ENCODE measurements at regions not wholly inside any gene's neighbourhood (a gene's known extent, or its start where the extent isn't known, plus 50 kb on each side); places are given as distances from the start of the nearest gene placed in this dataset.
A peak's percentile ranks its signal among the peaks of the same experiment; 100 is the strongest.

DNA sequence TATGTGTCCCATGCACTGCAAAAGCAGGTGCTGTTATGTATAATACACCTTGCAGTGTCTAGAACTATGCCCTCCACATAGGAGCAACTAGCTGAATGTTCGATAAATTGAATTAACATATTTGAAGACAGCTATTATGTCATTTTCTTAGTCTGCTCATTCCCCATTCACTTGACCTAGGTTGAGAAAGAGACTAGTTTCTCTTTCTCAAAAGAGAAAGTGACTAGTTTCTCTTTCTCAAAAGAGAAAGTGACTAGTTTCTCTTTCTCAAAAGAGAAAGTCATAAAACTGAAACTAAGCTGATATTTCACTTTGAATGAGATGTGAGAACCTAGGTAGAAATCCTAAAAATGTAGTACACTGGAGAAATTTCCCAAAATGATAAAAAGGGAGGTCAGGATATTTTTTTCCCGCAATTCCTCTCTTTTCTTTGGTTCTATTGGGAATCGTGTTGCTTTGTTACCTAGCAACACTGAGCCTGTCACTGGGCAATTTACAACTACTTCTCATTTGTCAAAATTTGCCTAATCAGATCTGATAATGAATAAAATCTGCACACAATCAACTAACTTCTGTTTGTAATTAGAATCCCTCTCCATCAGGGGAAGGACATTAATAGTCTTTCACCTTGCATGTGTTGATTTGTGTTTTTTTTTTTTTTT lies 132.0 kb upstream of the GRIA1 start:
- no peak overlapping the region for H3K4me3 ChIP-seq (ENCODE audit: insufficient read depth, low read depth, low read length)
- Mint-ChIP-seq H3K4me3 (ENCODE audit: unreplicated experiment) (no peak overlapping the region), H3K9me3 (ENCODE audit: unreplicated experiment) (no peaks in the 10 kb centered on the region), H3K4me1 (ENCODE audit: low read depth, unreplicated experiment) (peaks cover 10% of the 10 kb centered on the region), H3K27ac (ENCODE audit: unreplicated experiment) (peak overlapping the region; percentile 51), H3K27me3 (ENCODE audit: low read depth, unreplicated experiment) (no peaks in the 10 kb centered on the region), H3K36me3 (ENCODE audit: low read depth, unreplicated experiment) (no peaks in the 10 kb centered on the region)
- no peak overlapping the region for H3K9ac ChIP-seq (ENCODE audit: low read length)
- H3K27ac ChIP-seq (ENCODE audit: low read depth, low read length): no peak overlapping the region
- H2AFZ ChIP-seq (ENCODE audit: low read depth, low read length): no peak overlapping the region
- DNase-seq (ENCODE audit: low read depth) (no peak), FAIRE-seq (no peak)
- H3K4me1 ChIP-seq (ENCODE audit: insufficient read depth, low read length): no peaks in the 10 kb centered on the region
- H3K79me2 ChIP-seq (ENCODE audit: insufficient read depth, low read length): no peaks in the 10 kb centered on the region
- no peaks in the 10 kb centered on the region for H3K9me3 ChIP-seq (ENCODE audit: insufficient read depth, low read depth, low read length)
- H4K20me1 ChIP-seq (ENCODE audit: insufficient read depth, low read length): no peaks in the 10 kb centered on the region
- H3K4me2 ChIP-seq (ENCODE audit: low read length): no peak overlapping the region
- H3K36me3 ChIP-seq (ENCODE audit: insufficient read depth, low read length): no peaks in the 10 kb centered on the region
- no peaks in the 10 kb centered on the region for H3K27me3 ChIP-seq (ENCODE audit: insufficient read depth, low read length)
- TF ChIP-seq, protein P1, sequence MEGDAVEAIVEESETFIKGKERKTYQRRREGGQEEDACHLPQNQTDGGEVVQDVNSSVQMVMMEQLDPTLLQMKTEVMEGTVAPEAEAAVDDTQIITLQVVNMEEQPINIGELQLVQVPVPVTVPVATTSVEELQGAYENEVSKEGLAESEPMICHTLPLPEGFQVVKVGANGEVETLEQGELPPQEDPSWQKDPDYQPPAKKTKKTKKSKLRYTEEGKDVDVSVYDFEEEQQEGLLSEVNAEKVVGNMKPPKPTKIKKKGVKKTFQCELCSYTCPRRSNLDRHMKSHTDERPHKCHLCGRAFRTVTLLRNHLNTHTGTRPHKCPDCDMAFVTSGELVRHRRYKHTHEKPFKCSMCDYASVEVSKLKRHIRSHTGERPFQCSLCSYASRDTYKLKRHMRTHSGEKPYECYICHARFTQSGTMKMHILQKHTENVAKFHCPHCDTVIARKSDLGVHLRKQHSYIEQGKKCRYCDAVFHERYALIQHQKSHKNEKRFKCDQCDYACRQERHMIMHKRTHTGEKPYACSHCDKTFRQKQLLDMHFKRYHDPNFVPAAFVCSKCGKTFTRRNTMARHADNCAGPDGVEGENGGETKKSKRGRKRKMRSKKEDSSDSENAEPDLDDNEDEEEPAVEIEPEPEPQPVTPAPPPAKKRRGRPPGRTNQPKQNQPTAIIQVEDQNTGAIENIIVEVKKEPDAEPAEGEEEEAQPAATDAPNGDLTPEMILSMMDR (IDR thresholded peaks at IDR 0.05; ENCODE audit: insufficient read depth, low read depth, low read length): no peak
- TF ChIP-seq EZH2 (IDR thresholded peaks at IDR 0.05; ENCODE audit: insufficient read depth, low read length): no peak

DNA sequence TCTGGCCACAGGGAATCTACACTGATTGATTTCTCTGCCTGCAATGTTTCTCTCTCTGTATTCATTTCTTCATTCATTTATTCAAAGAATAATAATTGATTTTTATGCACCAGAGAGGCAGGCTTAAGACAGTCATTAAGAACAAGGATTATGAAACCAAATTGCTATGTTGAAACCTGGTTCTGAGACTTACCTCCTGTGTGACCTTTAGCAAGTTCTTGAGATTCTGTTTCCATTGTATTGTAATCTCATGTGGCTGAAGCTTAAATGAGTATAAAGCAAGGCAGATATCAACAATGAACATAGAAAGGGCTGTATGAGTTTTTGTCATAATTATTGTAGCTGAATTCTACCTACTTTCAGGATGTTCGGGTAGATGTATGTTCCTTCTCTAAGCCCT lies 129.6 kb upstream of the GRIA1 start:
- no peaks in the 10 kb centered on the region for H3K9me3 Mint-ChIP-seq (ENCODE audit: unreplicated experiment)
- peaks cover 14% of the 10 kb centered on the region for H3K4me1 Mint-ChIP-seq (ENCODE audit: low read depth, unreplicated experiment)
- no peak for FAIRE-seq
- H2AFZ ChIP-seq (ENCODE audit: low read depth, low read length): no peak overlapping the region
- no peak overlapping the region for H3K27ac ChIP-seq (ENCODE audit: low read depth, low read length)
- H3K36me3 Mint-ChIP-seq (ENCODE audit: low read depth, unreplicated experiment): no peaks in the 10 kb centered on the region
- H3K4me3 Mint-ChIP-seq (ENCODE audit: unreplicated experiment): no peak overlapping the region
- no peaks in the 10 kb centered on the region for H3K27me3 Mint-ChIP-seq (ENCODE audit: low read depth, unreplicated experiment)
- no peaks in the 10 kb centered on the region for H3K79me2 ChIP-seq (ENCODE audit: insufficient read depth, low read length)
- H3K9me3 ChIP-seq (ENCODE audit: insufficient read depth, low read depth, low read length): no peaks in the 10 kb centered on the region
- H3K4me3 ChIP-seq (ENCODE audit: insufficient read depth, low read depth, low read length): no peak overlapping the region
- H3K36me3 ChIP-seq (ENCODE audit: insufficient read depth, low read length): no peaks in the 10 kb centered on the region
- H3K27ac Mint-ChIP-seq (ENCODE audit: unreplicated experiment): no peak overlapping the region
- no peak for DNase-seq (ENCODE audit: low read depth)
- H3K27me3 ChIP-seq (ENCODE audit: insufficient read depth, low read length): no peaks in the 10 kb centered on the region
- no peak overlapping the region for H3K9ac ChIP-seq (ENCODE audit: low read length)
- no peak overlapping the region for H3K4me2 ChIP-seq (ENCODE audit: low read length)
- H4K20me1 ChIP-seq (ENCODE audit: insufficient read depth, low read length): no peaks in the 10 kb centered on the region
- TF ChIP-seq, protein P1 (IDR thresholded peaks at IDR 0.05; ENCODE audit: insufficient read depth, low read depth, low read length): no peak
- TF ChIP-seq EZH2 (IDR thresholded peaks at IDR 0.05; ENCODE audit: insufficient read depth, low read length): no peak
- no peaks in the 10 kb centered on the region for H3K4me1 ChIP-seq (ENCODE audit: insufficient read depth, low read length)

GRCh38 chr5:153361735-153362409 lies 128.6 kb upstream of the GRIA1 start:
- Histone ChIP-seq H3K27ac (ENCODE audit: low read depth, low read length) (no peak overlapping the region), H4K20me1 (ENCODE audit: insufficient read depth, low read length) (no peaks in the 10 kb centered on the region), H2AFZ (ENCODE audit: low read depth, low read length) (no peak overlapping the region), H3K36me3 (ENCODE audit: insufficient read depth, low read length) (no peaks in the 10 kb centered on the region), H3K4me3 (ENCODE audit: insufficient read depth, low read depth, low read length) (no peak overlapping the region), H3K4me1 (ENCODE audit: insufficient read depth, low read length) (no peaks in the 10 kb centered on the region), H3K27me3 (ENCODE audit: insufficient read depth, low read length) (no peaks in the 10 kb centered on the region), H3K9me3 (ENCODE audit: insufficient read depth, low read depth, low read length) (no peaks in the 10 kb centered on the region), H3K4me2 (ENCODE audit: low read length) (no peak overlapping the region), H3K9ac (ENCODE audit: low read length) (no peak overlapping the region), H3K79me2 (ENCODE audit: insufficient read depth, low read length) (no peaks in the 10 kb centered on the region)
- no peak for TF ChIP-seq EZH2 (IDR thresholded peaks at IDR 0.05; ENCODE audit: insufficient read depth, low read length)
- TF ChIP-seq, protein P1 (IDR thresholded peaks at IDR 0.05; ENCODE audit: insufficient read depth, low read depth, low read length): no peak
- Mint-ChIP-seq H3K4me1 (ENCODE audit: low read depth, unreplicated experiment) (peaks cover 14% of the 10 kb centered on the region), H3K4me3 (ENCODE audit: unreplicated experiment) (no peak overlapping the region), H3K27ac (ENCODE audit: unreplicated experiment) (no peak overlapping the region), H3K36me3 (ENCODE audit: low read depth, unreplicated experiment) (no peaks in the 10 kb centered on the region), H3K9me3 (ENCODE audit: unreplicated experiment) (no peaks in the 10 kb centered on the region), H3K27me3 (ENCODE audit: low read depth, unreplicated experiment) (no peaks in the 10 kb centered on the region)
- no peak for DNase-seq (ENCODE audit: low read depth)
- FAIRE-seq: no peak

Data from astrocyte (in vitro differentiated cells and primary cell).